COLO668 (cell line): ENCODE measurements at regions not wholly inside any gene's neighbourhood (a gene's known extent, or its start where the extent isn't known, plus 50 kb on each side); places are given as distances from the start of the nearest gene placed in this dataset.

Experiments
- DNase-seq: peaks from one replicate; lab custom pipeline; 2025; ENCODE audit not compliant: unreplicated experiment; lab: John Stamatoyannopoulos, UW

GRCh38 chr2:22282220-22282619, 1102.8 kb upstream of the KLHL29 start:
- DNase-seq: no peak

GRCh38 chr2:22282916-22283315, 1102.1 kb upstream of the KLHL29 start:
- no peak for DNase-seq

GRCh38 chr2:22283436-22283835, 1101.5 kb upstream of the KLHL29 start:
- no peak for DNase-seq

GRCh38 chr2:22290302-22290701, 1094.7 kb upstream of the KLHL29 start:
- DNase-seq: no peak

- DNase-seq: no peak
These were observed 1094.0 kb upstream of the KLHL29 start for GRCh38 chr2:22290909-22291473.

- DNase-seq: no peak
These were observed 1083.8 kb upstream of the KLHL29 start for GRCh38 chr2:22301228-22301627.

GRCh38 chr2:22326250-22326649, 1058.7 kb upstream of the KLHL29 start:
- DNase-seq: no peak

- DNase-seq: peak; percentile 48
These were observed 1055.5 kb upstream of the KLHL29 start for GRCh38 chr2:22329211-22330154.

GRCh38 chr2:22336414-22336813, 1048.6 kb upstream of the KLHL29 start:
- no peak for DNase-seq

- DNase-seq: no peak
These were observed 1044.3 kb upstream of the KLHL29 start for GRCh38 chr2:22340716-22341115.

GRCh38 chr2:22347306-22347705, 1037.7 kb upstream of the KLHL29 start:
- no peak for DNase-seq

GRCh38 chr2:22350621-22351020, 1034.4 kb upstream of the KLHL29 start:
- DNase-seq: no peak

GRCh38 chr2:22355816-22356433, 1029.1 kb upstream of the KLHL29 start:
- DNase-seq: peak; percentile 24

GRCh38 chr2:22359071-22359672, 1025.8 kb upstream of the KLHL29 start:
- DNase-seq: no peak

- DNase-seq: no peak
These were observed 1024.1 kb upstream of the KLHL29 start for GRCh38 chr2:22360735-22361374.

GRCh38 chr2:22361571-22361970, 1023.4 kb upstream of the KLHL29 start:
- no peak for DNase-seq

- DNase-seq: peak; percentile 11
These were observed 1009.9 kb upstream of the KLHL29 start for GRCh38 chr2:22375096-22375495.

GRCh38 chr2:22377268-22377667, 1007.7 kb upstream of the KLHL29 start:
- DNase-seq: no peak

GRCh38 chr2:22382479-22383169, 1002.4 kb upstream of the KLHL29 start:
- DNase-seq: no peak

GRCh38 chr2:22397847-22398246, 987.1 kb upstream of the KLHL29 start:
- no peak for DNase-seq

- DNase-seq: no peak
These were observed 981.2 kb upstream of the KLHL29 start for GRCh38 chr2:22403748-22404147.
